Suppressor macrophage treated with lipopolysaccharide for 1 hour (primary cell): ENCODE measurements at regions not wholly inside any gene's neighbourhood (a gene's known extent, or its start where the extent isn't known, plus 50 kb on each side); places are given as distances from the start of the nearest gene placed in this dataset.

Experiments
- DNase-seq, 3 donors: peaks; one replicate each; pipeline ENCODE4 v3.0.0-alpha.2; 2020 to 2022

- DNase-seq, result no peak
Measured at GRCh38 chr22:49197986-49198704, 629.5 kb downstream of the BRD1 start.

GRCh38 chr22:49197505-49197904, 630.2 kb downstream of the BRD1 start:
- DNase-seq, result no peak

- no peak for DNase-seq
Measured at GRCh38 chr22:49196046-49196511, 631.6 kb downstream of the BRD1 start.

- no peak for DNase-seq
Measured at GRCh38 chr22:49195636-49196035, 632.0 kb downstream of the BRD1 start.

GRCh38 chr22:49193901-49194465, 633.7 kb downstream of the BRD1 start:
- DNase-seq, result no peak

- no peak for DNase-seq
Measured at GRCh38 chr22:49193348-49193747, 634.3 kb downstream of the BRD1 start.

GRCh38 chr22:49192857-49193250, 634.8 kb downstream of the BRD1 start:
- no peak for DNase-seq

GRCh38 chr22:49192180-49192856, 635.4 kb downstream of the BRD1 start:
- DNase-seq, result no peak

- no peak for DNase-seq
Measured at GRCh38 chr22:49191506-49191980, 636.1 kb downstream of the BRD1 start.

GRCh38 chr22:49190816-49191505, 636.7 kb downstream of the BRD1 start:
- DNase-seq, result no peak

- no peak for DNase-seq
Measured at GRCh38 chr22:49189871-49190270, 637.8 kb downstream of the BRD1 start.

GRCh38 chr22:49188591-49188990, 639.1 kb downstream of the BRD1 start:
- DNase-seq, result no peak

- DNase-seq, result peak in 1 of 3 donors; percentile 5
Measured at GRCh38 chr22:49188091-49188490, 639.6 kb downstream of the BRD1 start.

GRCh38 chr22:49186762-49187161, 640.9 kb downstream of the BRD1 start:
- no peak for DNase-seq

GRCh38 chr22:49186293-49186692, 641.4 kb downstream of the BRD1 start:
- DNase-seq, result no peak

GRCh38 chr22:49185312-49185969, 642.2 kb downstream of the BRD1 start:
- DNase-seq, result no peak

- no peak for DNase-seq
Measured at GRCh38 chr22:49184736-49185135, 642.9 kb downstream of the BRD1 start.

GRCh38 chr22:49183826-49184216, 643.9 kb downstream of the BRD1 start:
- DNase-seq, result no peak

- DNase-seq, result no peak
Measured at GRCh38 chr22:49183208-49183825, 644.4 kb downstream of the BRD1 start.

GRCh38 chr22:49182416-49182815, 645.3 kb downstream of the BRD1 start:
- no peak for DNase-seq

- no peak for DNase-seq
Measured at GRCh38 chr22:49181942-49182341, 645.7 kb downstream of the BRD1 start.

GRCh38 chr22:49181431-49181830, 646.2 kb downstream of the BRD1 start:
- DNase-seq, result no peak

GRCh38 chr22:49180683-49181024, 647.0 kb downstream of the BRD1 start:
- DNase-seq, result no peak
